ENCODE measurements at regions not wholly inside any gene's neighbourhood (a gene's known extent, or its start where the extent isn't known, plus 50 kb on each side); places are given as distances from the start of the nearest gene placed in this dataset.

DNA sequence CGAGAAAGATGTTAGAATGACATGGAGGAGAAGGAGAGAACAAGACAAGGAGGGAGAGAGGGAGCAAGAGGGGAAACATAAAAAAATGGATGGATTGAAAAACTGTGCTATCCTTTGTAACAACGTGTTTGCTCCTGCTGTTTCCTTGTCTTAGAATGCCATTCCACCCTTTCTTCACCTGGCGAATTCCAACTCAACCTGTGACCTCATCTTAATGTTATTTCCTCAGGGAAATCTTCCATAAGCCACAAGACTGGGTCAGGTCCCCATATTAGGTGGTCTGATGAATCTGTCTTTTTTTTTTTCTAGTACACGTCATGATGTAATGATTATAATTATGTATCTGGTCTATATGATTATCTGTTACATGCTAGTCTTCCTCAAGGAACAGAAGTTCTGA is 195.0 kb upstream of the MAF start:
- TF ChIP-seq, protein P1, sequence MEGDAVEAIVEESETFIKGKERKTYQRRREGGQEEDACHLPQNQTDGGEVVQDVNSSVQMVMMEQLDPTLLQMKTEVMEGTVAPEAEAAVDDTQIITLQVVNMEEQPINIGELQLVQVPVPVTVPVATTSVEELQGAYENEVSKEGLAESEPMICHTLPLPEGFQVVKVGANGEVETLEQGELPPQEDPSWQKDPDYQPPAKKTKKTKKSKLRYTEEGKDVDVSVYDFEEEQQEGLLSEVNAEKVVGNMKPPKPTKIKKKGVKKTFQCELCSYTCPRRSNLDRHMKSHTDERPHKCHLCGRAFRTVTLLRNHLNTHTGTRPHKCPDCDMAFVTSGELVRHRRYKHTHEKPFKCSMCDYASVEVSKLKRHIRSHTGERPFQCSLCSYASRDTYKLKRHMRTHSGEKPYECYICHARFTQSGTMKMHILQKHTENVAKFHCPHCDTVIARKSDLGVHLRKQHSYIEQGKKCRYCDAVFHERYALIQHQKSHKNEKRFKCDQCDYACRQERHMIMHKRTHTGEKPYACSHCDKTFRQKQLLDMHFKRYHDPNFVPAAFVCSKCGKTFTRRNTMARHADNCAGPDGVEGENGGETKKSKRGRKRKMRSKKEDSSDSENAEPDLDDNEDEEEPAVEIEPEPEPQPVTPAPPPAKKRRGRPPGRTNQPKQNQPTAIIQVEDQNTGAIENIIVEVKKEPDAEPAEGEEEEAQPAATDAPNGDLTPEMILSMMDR (conservative IDR thresholded peaks at IDR 0.05; ENCODE audit: low read depth, low read length) = no peak
- no peak overlapping the region for H3K4me3 ChIP-seq (ENCODE audit: low read depth, low read length)
- no peak for DNase-seq (ENCODE audit: low read depth)

GRCh38 chr16:79794941-79795340 is 194.4 kb upstream of the MAF start:
- TF ChIP-seq, protein P1 (conservative IDR thresholded peaks at IDR 0.05; ENCODE audit: low read depth, low read length) = no peak
- no peak overlapping the region for H3K4me3 ChIP-seq (ENCODE audit: low read depth, low read length)
- DNase-seq (ENCODE audit: low read depth) = no peak

- TF ChIP-seq, protein P1 (conservative IDR thresholded peaks at IDR 0.05; ENCODE audit: low read depth, low read length) = no peak
- DNase-seq (ENCODE audit: low read depth) = no peak
- H3K4me3 ChIP-seq (ENCODE audit: low read depth, low read length) = no peak overlapping the region
Observed at GRCh38 chr16:79792664-79793351, 192.3 kb upstream of the MAF start.

GRCh38 chr16:79792076-79792475 is 191.5 kb upstream of the MAF start:
- TF ChIP-seq, protein P1 (conservative IDR thresholded peaks at IDR 0.05; ENCODE audit: low read depth, low read length) = no peak
- H3K4me3 ChIP-seq (ENCODE audit: low read depth, low read length) = no peak overlapping the region
- DNase-seq (ENCODE audit: low read depth) = no peak

DNA sequence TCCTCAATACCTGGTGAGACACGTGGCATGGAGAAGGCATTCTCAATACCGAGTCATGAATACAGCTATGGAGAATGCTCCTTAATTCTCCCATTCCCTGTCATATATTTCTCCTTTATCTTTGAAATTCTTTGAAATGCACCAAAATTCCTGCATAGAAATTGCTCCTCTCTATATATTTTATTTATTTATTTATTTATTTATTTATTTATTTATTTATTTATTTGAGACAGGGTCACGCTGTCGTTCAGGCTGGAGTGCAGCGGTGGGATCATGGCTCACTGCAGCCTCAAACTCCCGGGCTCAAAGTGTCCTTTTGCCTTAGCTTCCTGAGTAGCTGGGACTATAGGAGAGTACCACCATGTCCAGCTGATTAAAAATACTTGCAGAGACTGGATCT is 190.3 kb upstream of the MAF start:
- H3K4me3 ChIP-seq (ENCODE audit: low read depth, low read length) = no peak overlapping the region
- TF ChIP-seq, protein P1 (conservative IDR thresholded peaks at IDR 0.05; ENCODE audit: low read depth, low read length) = no peak
- DNase-seq (ENCODE audit: low read depth) = no peak

- no peak overlapping the region for H3K4me3 ChIP-seq (ENCODE audit: low read depth, low read length)
- no peak for DNase-seq (ENCODE audit: low read depth)
- TF ChIP-seq, protein P1 (conservative IDR thresholded peaks at IDR 0.05; ENCODE audit: low read depth, low read length) = no peak
Observed at GRCh38 chr16:79788949-79789348, 188.4 kb upstream of the MAF start.

DNA sequence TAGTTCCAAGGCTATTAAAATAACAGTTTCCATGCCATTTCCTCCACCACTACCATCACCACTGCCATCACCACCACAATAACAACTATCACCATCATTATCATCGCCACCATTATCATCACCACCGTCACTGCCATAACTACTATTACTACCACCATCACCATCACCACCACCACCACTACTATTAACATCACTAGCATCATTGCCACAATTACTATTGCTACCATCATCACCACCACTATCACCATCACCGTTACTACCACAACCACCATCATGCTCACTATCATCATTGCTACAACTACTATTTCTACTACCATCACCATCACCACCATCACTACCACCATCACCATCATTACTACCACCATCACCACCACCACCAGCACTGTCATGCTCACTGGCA is 185.9 kb upstream of the MAF start:
- no peak for DNase-seq (ENCODE audit: low read depth)
- H3K4me3 ChIP-seq (ENCODE audit: low read depth, low read length) = no peak overlapping the region
- TF ChIP-seq, protein P1 (conservative IDR thresholded peaks at IDR 0.05; ENCODE audit: low read depth, low read length) = no peak
